Thyroid gland (tissue), 4 donors: ENCODE measurements at regions not wholly inside any gene's neighbourhood (a gene's known extent, or its start where the extent isn't known, plus 50 kb on each side); places are given as distances from the start of the nearest gene placed in this dataset.

Experiments used
- DNase-seq, 2 donors: peaks; one replicate each; pipeline ENCODE4 v3.0.0-alpha.2; 2019
- H3K27ac ChIP-seq, 3 donors: fragments of 200-600 bp; sonication (generic); 1 replicate in 2 of 3; 2 replicates in 1 of 3; pipeline ENCODE4 v1.5.1; 2016 to 2019; ENCODE audit warnings: mild to moderate bottlenecking in 1 of 3, moderate library complexity in 1 of 3
- H3K27me3 ChIP-seq: fragments of 200-600 bp; sonication (generic); one replicate; pipeline ENCODE4 v1.5.1; 2019
- H3K36me3 ChIP-seq, 2 donors: fragments of 200-600 bp; sonication (generic); one replicate each; pipeline ENCODE4 v1.5.1; 2016 to 2019
- H3K4me1 ChIP-seq, 2 donors: fragments of 200-600 bp; sonication (generic); one replicate each; pipeline ENCODE4 v1.5.1; 2017 to 2019
- H3K4me3 ChIP-seq, 3 donors: fragments of 200-600 bp; sonication (generic); replicated peaks in 1 of 3; 1 replicate in 2 of 3; 2 replicates in 1 of 3; pipeline ENCODE4 v1.5.1; 2016; ENCODE audit warnings: mild to moderate bottlenecking in 1 of 3
- H3K9me3 ChIP-seq: fragments of 200-600 bp; sonication (generic); one replicate; pipeline ENCODE4 v1.5.1; 2017
- POLR2A ChIP-seq, 2 donors: fragments of 450-650 bp; IDR thresholded peaks; one replicate each; pipeline ENCODE4 v1.6.1; 2017; ENCODE audit warnings: antibody characterized with exemption in 2 of 2, mild to moderate bottlenecking in 2 of 2, moderate library complexity in 1 of 2
- WGBS, 2 donors: methylation state at CpG; one replicate each; pipeline ENCODE4 v1.1.5; 2017; 5-methylcytosine and 5-hydroxymethylcytosine counted together
- intact Hi-C: fragments of 100-400 bp; cut with DNase I; formaldehyde crosslinking; loops from one replicate; pipeline ENCODE4 v1.15.1; 2023
- TF ChIP-seq, protein P1 (sequence below), 6 experiments: fragments of 200-600 bp in 3 of 6; fragments of 450-650 bp in 3 of 6; sonication (generic) in 3 of 6; IDR thresholded peaks; one replicate each; pipeline ENCODE4 v1.5.1; 2016 to 2019; ENCODE audit warnings: antibody characterized with exemption in 6 of 6, mild to moderate bottlenecking in 2 of 6, inconsistent platforms in 1 of 6, moderate library complexity in 1 of 6

- no peak for DNase-seq
- Histone ChIP-seq H3K36me3 (no peaks in the 10 kb centered on the region), H3K27ac (no peak overlapping the region), H3K27me3 (no peaks in the 10 kb centered on the region), H3K4me1 (no peaks in the 10 kb centered on the region), H3K4me3 (no peak overlapping the region), H3K9me3 (no peaks in the 10 kb centered on the region)
- intact Hi-C loops, result no loop called here
- 94% methylated on average over 18 to 29 of the region's 54 CpGs for WGBS, 2 donors
- TF ChIP-seq, protein P1, sequence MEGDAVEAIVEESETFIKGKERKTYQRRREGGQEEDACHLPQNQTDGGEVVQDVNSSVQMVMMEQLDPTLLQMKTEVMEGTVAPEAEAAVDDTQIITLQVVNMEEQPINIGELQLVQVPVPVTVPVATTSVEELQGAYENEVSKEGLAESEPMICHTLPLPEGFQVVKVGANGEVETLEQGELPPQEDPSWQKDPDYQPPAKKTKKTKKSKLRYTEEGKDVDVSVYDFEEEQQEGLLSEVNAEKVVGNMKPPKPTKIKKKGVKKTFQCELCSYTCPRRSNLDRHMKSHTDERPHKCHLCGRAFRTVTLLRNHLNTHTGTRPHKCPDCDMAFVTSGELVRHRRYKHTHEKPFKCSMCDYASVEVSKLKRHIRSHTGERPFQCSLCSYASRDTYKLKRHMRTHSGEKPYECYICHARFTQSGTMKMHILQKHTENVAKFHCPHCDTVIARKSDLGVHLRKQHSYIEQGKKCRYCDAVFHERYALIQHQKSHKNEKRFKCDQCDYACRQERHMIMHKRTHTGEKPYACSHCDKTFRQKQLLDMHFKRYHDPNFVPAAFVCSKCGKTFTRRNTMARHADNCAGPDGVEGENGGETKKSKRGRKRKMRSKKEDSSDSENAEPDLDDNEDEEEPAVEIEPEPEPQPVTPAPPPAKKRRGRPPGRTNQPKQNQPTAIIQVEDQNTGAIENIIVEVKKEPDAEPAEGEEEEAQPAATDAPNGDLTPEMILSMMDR (IDR thresholded peaks at IDR 0.05), result no peak
- TF ChIP-seq POLR2A (IDR thresholded peaks at IDR 0.05), result no peak
Observed at GRCh38 chrX:51407520-51408409, 75.1 kb downstream of the NUDT10 start.

GRCh38 chrX:51406688-51407519 is 74.3 kb downstream of the NUDT10 start:
- Histone ChIP-seq H3K36me3 (no peaks in the 10 kb centered on the region), H3K27ac (no peak overlapping the region), H3K27me3 (no peaks in the 10 kb centered on the region), H3K9me3 (no peaks in the 10 kb centered on the region), H3K4me1 (no peaks in the 10 kb centered on the region), H3K4me3 (no peak overlapping the region)
- DNase-seq, result no peak
- TF ChIP-seq, protein P1 (IDR thresholded peaks at IDR 0.05), result no peak
- TF ChIP-seq POLR2A (IDR thresholded peaks at IDR 0.05), result no peak
- 97 to 100% methylated on average over 1 to 28 of the region's 54 CpGs for WGBS, 2 donors
- intact Hi-C loops, result no loop called here

DNA sequence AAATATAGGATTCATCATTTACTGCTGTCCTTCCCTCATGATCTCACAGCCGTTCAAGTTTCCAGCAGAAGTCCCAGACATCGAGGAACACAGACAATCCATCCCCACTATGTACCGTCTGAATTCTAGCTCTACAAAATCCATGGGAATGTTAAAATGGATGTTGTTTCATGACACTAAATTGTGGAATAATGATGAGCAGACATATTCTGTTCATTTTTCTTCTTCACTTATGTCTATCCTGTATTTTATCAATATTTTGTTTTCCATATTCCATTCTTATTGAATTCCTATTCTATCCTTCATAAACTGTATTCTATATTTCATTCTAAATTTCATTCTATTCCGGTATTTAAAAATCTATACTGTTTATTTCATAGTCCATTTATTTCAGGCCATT is 71.8 kb downstream of the NUDT10 start:
- no peak for TF ChIP-seq POLR2A (IDR thresholded peaks at IDR 0.05)
- TF ChIP-seq, protein P1 (IDR thresholded peaks at IDR 0.05), result no peak
- intact Hi-C loops, result no loop called here
- H3K36me3 ChIP-seq, result no peaks in the 10 kb centered on the region
- no peak overlapping the region for H3K4me3 ChIP-seq
- no peak for DNase-seq
- no peaks in the 10 kb centered on the region for H3K4me1 ChIP-seq
- H3K9me3 ChIP-seq, result no peaks in the 10 kb centered on the region
- WGBS, 2 donors, result 94 to 97% methylated on average over 4 of the region's 4 CpGs
- H3K27ac ChIP-seq, result no peak overlapping the region
- no peaks in the 10 kb centered on the region for H3K27me3 ChIP-seq

GRCh38 chrX:51395810-51396728 is 63.4 kb downstream of the NUDT10 start:
- Histone ChIP-seq H3K4me1 (no peaks in the 10 kb centered on the region), H3K9me3 (no peaks in the 10 kb centered on the region), H3K27ac (no peak overlapping the region), H3K27me3 (no peaks in the 10 kb centered on the region), H3K36me3 (no peaks in the 10 kb centered on the region), H3K4me3 (peak overlapping the region in 1 of 3 donors; percentile 23)
- intact Hi-C loops, result no loop called here
- WGBS, 2 donors, result 0% methylated on average over 2 to 5 of the region's 50 CpGs
- no peak for TF ChIP-seq POLR2A (IDR thresholded peaks at IDR 0.05)
- TF ChIP-seq, protein P1 (IDR thresholded peaks at IDR 0.05), result peak in 2 of 6 experiments; percentile 15 to 46
- peak; percentile 31 to 32 for DNase-seq
